GM12892 (cell line): ENCODE measurements at regions not wholly inside any gene's neighbourhood (a gene's known extent, or its start where the extent isn't known, plus 50 kb on each side); places are given as distances from the start of the nearest gene placed in this dataset.
"Not testable (repeated sequence)": the region's sequence is repeated elsewhere in the genome, so short reads cannot be mapped to it uniquely, and the experiment has no call there.

ENCODE experiments used
- DNase-seq: peaks from one replicate; pipeline ENCODE4 v3.0.0; 2011; ENCODE audit not compliant: insufficient read length
- FAIRE-seq: peaks from 2 replicates; lab custom pipeline; 2011; peaks lifted over from hg19 to GRCh38; lab: Jason Lieb, UNC
- POLR2A ChIP-seq: IDR thresholded peaks from 2 replicates; pipeline ENCODE4 v1.6.1; 2011; ENCODE audit warnings: low read depth, low read length, control low read depth
- POLR2AphosphoS5 ChIP-seq: IDR thresholded peaks from 2 replicates; pipeline ENCODE4 v1.6.1; 2011; ENCODE audit warnings: low read depth, low read length, control low read depth
- TAF1 ChIP-seq: IDR thresholded peaks from 2 replicates; pipeline ENCODE4 v1.6.1; 2011; ENCODE audit warnings: low read depth, mild to moderate bottlenecking, control low read depth, low read length, borderline replicate concordance

DNA sequence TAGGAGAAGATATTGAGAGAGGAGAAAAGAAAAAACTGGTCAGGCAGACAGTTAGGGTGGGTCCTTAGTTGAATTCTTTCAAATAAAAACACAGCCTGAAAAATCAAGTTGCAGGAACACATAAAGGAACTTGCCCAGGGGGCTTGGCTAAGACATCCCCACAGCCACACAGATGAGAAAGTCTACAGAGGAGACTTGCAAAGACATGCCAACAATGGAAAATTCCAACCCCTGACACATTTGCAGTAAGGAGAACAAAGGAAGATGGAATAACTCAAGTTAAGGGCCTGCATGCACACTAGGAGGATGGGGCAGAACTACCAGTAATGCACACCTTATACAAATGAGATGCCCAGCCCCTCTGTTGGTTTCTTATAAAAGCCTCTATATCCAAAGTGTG is 197.6 kb downstream of the CPXCR1 start:
- FAIRE-seq: no peak
- no peak for TF ChIP-seq POLR2AphosphoS5
- TF ChIP-seq POLR2A: no peak
- TF ChIP-seq TAF1: no peak
- DNase-seq: no peak

DNA sequence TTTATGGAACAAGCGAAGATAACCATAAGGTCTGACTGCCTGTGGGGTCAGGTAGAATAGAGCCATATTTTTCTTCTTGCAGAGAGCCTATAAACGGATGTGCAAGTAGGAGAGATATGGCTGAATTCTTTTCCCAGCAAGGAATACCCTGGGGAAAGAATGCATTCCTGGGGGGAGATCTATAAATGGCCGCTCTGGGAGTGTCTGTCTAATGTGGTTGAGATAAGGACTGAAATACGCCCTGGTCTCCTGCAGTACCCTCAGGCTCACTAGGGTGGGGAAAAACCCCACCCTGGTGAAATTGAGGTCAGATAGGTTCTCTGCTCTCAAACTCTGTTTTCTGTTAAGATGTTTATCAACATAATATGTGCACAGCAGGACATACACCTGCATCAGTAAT is 209.0 kb downstream of the CPXCR1 start:
- FAIRE-seq, DNase-seq: not testable (repeated sequence)

DNA sequence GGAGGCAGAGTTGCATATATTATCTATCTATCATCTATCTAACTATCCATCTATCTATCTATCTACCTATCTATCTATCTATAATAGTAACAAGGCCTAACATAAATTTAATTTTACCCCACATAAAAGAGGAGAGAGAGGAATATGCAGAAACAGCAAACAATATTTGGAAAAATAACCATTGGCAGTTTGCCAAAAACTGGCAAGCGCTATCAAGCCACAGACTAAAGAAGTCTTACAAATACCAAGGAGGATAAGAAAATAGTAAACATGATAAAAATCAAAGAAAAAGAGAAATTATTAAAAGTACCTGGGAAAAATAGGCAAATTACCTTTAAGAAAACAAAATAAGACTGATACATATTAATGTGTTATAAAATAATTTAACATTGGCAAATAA is 230.8 kb downstream of the CPXCR1 start:
- DNase-seq (no peak), FAIRE-seq (no peak)
- TF ChIP-seq POLR2A: no peak
- TF ChIP-seq TAF1: no peak
- TF ChIP-seq POLR2AphosphoS5: no peak

DNA sequence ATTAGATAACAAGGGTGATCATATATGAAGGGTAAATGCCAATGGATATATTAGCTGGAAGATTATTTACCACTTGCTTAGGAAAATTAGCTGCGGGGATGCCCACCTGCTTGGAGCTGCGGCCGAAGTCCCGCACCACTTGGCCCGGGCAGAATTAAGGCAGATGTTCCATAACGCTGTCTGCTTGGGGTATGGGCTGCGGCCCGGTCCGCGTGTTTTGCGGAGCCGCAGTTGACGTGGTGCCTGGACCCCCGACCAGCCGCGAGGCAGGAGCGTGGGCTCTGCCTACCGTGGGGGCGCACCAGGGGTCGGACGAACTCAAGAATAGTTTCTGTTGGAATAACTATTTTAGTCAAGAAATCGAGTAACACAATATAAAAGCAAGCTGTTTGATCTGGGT is 235.2 kb downstream of the CPXCR1 start:
- TF ChIP-seq TAF1: no peak
- no peak for TF ChIP-seq POLR2A
- no peak for TF ChIP-seq POLR2AphosphoS5
- no peak for FAIRE-seq
- no peak for DNase-seq

DNA sequence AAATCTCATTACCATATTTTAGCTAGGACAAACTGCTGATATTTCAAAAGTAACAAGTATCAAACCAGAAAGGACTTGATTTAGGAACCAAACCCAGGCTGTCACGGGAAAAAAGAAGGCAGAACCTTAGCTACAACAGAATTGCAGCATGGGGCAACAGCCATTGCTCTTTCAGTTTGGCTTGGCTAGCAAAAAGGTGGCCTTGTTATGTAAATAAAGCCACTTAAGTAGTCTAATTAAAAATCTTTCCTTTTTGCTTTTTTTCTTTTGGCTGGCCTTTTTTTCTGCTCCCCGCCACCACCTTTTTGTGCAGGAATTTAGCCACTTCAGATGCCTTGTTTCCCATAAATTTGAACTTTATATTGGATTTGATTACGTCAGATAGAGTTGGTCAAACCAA is 235.9 kb downstream of the CPXCR1 start:
- no peak for TF ChIP-seq TAF1
- no peak for TF ChIP-seq POLR2AphosphoS5
- TF ChIP-seq POLR2A: no peak
- no peak for DNase-seq
- no peak for FAIRE-seq

DNA sequence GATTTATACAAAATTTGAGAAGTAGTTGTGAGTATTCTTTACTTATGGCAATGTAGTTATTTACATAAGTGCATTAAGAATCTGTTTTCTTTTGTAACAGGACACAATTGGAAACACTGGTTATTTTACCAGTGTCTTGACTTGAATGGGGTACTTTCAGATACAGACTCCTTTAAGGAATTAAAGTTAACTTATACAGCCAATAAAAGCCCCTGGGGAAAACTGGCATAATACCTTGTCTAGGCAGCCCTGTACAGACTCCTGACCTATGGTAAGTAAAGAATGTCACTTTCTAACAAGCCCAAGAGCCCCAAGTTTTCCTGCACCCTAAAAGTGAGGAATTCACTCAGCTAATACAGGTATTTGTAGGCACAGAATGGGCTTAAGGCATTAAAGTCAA is 241.8 kb downstream of the CPXCR1 start:
- TF ChIP-seq TAF1: no peak
- TF ChIP-seq POLR2AphosphoS5: no peak
- no peak for TF ChIP-seq POLR2A
- DNase-seq (no peak), FAIRE-seq (no peak)

DNA sequence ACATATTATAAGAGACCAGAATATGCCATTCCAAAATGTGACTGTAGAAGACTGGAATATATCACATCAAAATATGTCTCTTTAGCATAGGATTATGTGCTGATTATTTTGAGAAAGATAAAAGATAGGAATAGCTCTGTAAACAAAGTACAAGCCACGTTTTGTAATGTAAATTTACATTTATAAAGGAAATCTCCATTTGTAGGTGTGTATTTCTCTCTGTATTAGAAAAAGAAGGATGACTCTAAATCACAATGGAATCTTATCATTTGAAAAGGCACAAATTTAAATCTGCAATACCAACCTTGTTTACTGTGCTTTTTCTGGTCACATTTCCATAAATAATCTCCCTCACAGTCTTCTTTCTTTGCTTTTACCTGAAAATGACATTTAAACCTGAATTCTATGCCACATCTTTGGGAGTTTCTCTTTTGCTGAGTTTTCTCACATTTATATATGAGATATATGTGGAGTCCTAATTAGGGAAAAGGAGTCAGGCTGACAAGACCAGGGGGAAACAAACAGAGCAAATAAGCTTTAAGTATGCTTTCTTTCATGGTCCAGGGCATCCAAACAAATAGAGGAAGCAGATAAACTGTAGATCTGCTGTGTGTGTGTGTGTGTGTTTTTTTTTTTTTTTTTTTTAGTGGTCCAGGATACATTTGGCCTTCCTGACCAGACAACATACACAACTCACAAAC is 244.0 kb downstream of the CPXCR1 start:
- DNase-seq: no peak
- FAIRE-seq: no peak
- no peak for TF ChIP-seq TAF1

DNA sequence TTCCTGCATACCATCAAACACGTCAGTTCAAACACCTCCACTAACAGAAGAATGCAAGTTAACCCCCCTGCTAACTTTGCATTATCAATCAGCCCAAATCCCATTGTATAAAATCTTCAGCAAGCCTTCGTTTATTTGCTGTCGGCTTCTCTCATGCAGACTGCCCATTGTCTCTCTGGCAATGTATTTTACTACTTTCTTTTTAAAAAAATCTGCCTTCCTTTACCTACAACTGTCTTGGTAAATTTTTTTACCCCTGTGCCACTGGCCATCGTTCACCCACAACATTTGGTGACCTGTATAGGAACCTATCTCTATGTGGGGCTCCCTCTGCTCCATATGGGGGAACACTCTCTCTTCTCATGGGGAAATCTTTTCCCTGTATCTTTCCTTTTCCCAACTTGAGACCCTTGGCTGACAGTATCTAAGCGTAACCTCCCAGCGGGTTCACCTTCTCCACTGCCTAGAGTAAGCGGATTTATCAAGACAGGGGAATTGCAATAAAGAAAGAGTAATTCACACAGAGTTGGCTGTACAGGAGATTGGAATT is 244.6 kb downstream of the CPXCR1 start:
- DNase-seq (no peak), FAIRE-seq (no peak)
- TF ChIP-seq TAF1 (no peak), POLR2A (no peak), POLR2AphosphoS5 (no peak)

DNA sequence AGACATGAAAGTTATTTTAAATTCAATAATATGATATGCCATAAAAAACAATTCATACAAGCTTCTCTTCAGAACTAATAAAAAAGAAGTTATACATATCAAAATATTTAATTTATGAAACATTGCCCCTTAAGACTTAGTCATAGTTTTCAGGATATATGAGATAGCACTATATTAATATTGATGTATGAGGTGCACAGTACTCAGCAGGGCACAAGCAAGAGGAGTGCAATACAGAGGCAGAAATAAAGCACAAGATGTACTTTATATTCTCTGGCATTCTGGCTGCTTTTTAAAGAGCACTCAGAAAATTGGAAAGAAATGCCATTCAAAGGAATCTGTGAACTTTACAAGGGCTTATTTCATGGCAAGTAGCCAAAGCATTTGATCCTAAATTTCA is 274.9 kb downstream of the CPXCR1 start:
- TF ChIP-seq POLR2AphosphoS5: no peak
- TF ChIP-seq TAF1: no peak
- TF ChIP-seq POLR2A: no peak
- no peak for FAIRE-seq
- DNase-seq: no peak

DNA sequence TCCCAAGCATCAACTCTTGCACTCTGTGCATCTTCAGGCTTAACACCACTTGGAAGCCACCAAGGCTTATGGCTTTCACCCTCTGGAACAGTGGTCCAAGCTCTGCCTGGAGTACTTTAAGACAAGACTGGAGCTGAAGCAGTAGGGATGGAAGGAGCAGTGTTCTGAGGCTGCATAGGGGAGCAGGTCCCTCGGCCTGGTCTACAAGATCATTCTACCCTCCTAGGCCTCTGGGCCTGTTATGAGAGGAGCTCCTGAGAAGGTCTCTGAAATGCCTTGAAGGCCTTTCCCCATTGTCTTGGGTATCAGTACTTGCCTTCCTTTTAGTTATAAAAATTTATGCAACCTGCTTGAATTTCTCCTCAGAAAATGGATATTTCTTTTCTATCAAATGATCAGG is 286.7 kb downstream of the CPXCR1 start:
- DNase-seq: no peak
- FAIRE-seq: no peak
- no peak for TF ChIP-seq POLR2AphosphoS5
- no peak for TF ChIP-seq TAF1
- no peak for TF ChIP-seq POLR2A

DNA sequence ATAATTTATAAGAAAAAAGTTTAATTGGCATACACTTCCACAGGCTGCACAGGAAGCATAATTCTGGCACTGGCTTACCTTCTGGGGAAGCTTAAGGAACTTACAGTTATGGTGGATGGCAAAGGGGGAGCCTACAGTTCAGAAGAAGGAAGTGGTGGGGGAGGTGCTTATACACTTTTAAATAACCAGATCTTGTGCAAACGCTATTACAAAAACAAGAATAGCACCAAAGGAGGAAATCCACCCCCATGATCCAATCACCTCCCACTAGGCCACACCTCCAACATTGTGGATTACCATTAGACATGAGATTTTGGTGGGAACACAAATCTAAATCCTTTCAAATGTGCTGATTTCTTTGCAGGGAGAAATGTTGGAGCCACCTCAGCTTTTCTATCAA is 287.7 kb downstream of the CPXCR1 start:
- no peak for DNase-seq
- FAIRE-seq: no peak
- TF ChIP-seq TAF1 (no peak), POLR2AphosphoS5 (no peak)

DNA sequence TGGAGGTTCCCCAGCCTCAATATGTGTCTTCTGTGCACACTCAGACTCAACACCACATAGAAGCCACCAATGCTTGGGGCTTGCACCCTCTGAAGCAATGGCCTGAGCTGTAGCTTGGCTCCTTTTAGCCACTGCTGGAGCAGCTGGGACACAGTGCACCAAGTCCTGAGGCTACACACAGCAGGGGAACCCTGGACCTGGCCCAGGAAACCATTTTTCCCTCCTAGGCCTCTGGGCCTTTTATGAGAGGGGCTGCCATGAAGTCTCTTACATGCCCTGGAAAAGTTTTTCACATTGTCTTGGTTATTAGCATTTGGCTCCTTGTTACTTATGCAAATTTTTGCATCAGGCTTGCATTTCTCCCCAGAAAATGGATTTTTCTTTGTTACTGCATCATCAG is 306.2 kb downstream of the CPXCR1 start:
- no peak for TF ChIP-seq TAF1
- TF ChIP-seq POLR2AphosphoS5: no peak
- TF ChIP-seq POLR2A: no peak
- FAIRE-seq: no peak
- no peak for DNase-seq

DNA sequence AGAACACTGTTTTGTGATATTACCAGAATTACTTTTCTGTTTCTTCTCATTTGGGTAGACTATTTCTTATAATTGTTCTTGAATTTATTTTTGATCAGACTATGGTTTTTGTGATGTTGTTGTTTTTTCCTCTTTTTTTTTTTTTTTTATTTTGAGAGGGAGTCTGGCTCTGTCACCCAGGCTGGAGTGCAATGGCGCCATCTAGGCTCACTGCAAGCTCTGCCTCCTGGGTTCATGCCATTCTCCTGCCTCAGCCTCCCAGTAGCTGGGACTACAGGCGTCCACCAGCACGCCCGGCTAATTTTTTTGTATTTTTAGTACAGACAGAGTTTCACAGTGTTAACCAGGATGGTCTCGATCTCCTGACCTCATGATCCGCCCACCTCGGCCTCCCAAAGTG is 352.6 kb downstream of the CPXCR1 start:
- FAIRE-seq, DNase-seq: not testable (repeated sequence)
